ENCODE measurements at regions not wholly inside any gene's neighbourhood (a gene's known extent, or its start where the extent isn't known, plus 50 kb on each side); places are given as distances from the start of the nearest gene placed in this dataset.

DNA sequence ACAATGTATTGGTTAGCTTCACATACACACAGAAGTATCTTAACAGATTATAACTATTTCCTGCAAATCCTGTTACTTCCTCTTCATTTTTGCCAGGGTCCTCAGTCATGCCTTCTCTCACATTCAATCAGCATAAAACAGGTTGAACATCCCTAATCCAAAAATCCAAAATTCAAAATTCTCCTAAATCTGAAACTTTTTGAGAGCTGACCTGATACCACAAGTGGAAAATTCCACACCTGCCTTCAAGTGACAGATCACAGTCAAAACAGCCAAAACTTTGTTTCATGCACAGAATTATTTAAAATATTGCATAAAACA lies 62.9 kb upstream of the FBXO28 start:
- TF ChIP-seq, protein P1, sequence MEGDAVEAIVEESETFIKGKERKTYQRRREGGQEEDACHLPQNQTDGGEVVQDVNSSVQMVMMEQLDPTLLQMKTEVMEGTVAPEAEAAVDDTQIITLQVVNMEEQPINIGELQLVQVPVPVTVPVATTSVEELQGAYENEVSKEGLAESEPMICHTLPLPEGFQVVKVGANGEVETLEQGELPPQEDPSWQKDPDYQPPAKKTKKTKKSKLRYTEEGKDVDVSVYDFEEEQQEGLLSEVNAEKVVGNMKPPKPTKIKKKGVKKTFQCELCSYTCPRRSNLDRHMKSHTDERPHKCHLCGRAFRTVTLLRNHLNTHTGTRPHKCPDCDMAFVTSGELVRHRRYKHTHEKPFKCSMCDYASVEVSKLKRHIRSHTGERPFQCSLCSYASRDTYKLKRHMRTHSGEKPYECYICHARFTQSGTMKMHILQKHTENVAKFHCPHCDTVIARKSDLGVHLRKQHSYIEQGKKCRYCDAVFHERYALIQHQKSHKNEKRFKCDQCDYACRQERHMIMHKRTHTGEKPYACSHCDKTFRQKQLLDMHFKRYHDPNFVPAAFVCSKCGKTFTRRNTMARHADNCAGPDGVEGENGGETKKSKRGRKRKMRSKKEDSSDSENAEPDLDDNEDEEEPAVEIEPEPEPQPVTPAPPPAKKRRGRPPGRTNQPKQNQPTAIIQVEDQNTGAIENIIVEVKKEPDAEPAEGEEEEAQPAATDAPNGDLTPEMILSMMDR (IDR thresholded peaks at IDR 0.05) = no peak
- no peak for TF ChIP-seq POLR2A (IDR thresholded peaks at IDR 0.05)

Data from tibial nerve (tissue), 3 donors.